GM13977 (cell line): ENCODE measurements at regions not wholly inside any gene's neighbourhood (a gene's known extent, or its start where the extent isn't known, plus 50 kb on each side); places are given as distances from the start of the nearest gene placed in this dataset.

Source experiments
- DNase-seq: peaks from one replicate; pipeline ENCODE4 v3.0.0; 2012; ENCODE audit warnings: low spot score
- in situ Hi-C: fragments of 300-500 bp; cut with MboI; formaldehyde crosslinking; loops from one replicate; pipeline ENCODE4 v1.12.0; 2022; ENCODE audit warnings: low sequenced_read_pairs, low pct_unique_long_range_greater_than_20kb, mixed read lengths, inconsistent platforms; ENCODE audit not compliant: unreplicated experiment
- TF ChIP-seq, protein P1 (sequence below): IDR thresholded peaks from 2 replicates; pipeline ENCODE4 v1.5.1; 2012; ENCODE audit warnings: mild to moderate bottlenecking, control low read depth; ENCODE audit not compliant: insufficient read depth; ENCODE audit errors: extremely low read depth, missing control alignments

DNA sequence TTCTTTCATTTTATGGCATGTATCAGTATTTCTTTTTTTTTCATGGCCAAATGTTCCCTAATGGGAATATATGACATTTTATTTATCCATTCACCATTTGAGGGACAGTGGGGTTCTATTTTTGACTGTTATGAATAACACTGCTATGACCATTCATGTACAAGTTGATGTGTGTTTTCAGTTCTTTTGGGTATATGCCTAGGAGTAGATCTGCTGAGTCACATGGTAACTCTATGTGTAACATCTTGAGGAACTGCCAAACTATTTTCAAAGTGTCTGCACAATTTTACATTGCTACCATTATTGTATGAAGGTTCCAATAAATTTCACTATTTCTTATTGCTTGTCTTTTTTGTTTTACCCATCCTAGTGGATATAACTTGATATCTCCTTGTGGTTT, 223.0 kb downstream of the TANC2 start:
- in situ Hi-C loops: no loop called here
- DNase-seq: no peak
- TF ChIP-seq, protein P1, sequence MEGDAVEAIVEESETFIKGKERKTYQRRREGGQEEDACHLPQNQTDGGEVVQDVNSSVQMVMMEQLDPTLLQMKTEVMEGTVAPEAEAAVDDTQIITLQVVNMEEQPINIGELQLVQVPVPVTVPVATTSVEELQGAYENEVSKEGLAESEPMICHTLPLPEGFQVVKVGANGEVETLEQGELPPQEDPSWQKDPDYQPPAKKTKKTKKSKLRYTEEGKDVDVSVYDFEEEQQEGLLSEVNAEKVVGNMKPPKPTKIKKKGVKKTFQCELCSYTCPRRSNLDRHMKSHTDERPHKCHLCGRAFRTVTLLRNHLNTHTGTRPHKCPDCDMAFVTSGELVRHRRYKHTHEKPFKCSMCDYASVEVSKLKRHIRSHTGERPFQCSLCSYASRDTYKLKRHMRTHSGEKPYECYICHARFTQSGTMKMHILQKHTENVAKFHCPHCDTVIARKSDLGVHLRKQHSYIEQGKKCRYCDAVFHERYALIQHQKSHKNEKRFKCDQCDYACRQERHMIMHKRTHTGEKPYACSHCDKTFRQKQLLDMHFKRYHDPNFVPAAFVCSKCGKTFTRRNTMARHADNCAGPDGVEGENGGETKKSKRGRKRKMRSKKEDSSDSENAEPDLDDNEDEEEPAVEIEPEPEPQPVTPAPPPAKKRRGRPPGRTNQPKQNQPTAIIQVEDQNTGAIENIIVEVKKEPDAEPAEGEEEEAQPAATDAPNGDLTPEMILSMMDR: no peak

DNA sequence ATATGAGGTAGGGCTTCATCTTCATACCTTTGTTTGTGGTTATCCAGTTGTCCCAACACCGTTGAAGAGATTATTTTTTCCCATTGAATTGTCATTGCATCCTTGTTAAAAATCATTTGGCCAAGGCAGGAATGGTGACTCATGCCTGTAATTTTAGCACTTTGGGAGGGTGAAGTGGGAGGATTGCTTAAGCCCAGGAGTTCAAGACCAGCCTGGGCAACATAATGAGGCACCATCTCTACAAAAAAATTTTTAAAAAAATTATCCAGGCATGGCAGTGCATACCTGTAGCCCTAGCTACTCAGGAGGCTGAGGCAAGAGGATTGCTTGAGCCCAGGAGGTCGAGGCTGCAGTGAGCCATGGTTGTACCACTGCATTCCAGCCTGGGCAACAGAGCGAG, 223.9 kb downstream of the TANC2 start:
- DNase-seq: no peak
- in situ Hi-C loops: no loop called here
- TF ChIP-seq, protein P1: no peak

DNA sequence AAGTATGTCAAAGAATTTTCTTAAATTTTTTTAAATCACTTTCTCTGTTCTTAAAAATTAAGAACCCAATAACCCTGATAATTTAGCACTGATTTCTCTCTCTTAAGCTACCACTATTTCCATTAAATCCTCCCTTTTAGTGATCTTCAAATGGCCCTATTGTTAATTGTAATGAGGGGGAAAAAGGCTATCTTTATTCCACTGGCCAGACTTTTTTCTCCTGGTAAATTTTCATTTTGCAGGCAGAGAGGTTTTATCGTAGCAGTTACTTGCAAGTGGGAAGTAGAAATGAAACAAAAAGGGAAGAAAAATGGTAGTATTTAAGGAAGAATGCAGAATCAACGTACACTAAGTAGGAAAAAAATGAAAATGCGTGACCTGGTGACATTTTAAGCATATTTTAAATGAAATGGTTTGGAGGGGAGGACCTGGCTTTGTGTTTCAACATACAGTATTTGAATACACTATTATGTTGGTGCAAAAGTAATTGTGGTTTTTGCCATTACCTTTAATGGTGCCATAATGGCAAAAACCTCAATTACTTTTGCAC, 224.9 kb downstream of the TANC2 start:
- in situ Hi-C loops: no loop called here
- TF ChIP-seq, protein P1: no peak
- no peak for DNase-seq

DNA sequence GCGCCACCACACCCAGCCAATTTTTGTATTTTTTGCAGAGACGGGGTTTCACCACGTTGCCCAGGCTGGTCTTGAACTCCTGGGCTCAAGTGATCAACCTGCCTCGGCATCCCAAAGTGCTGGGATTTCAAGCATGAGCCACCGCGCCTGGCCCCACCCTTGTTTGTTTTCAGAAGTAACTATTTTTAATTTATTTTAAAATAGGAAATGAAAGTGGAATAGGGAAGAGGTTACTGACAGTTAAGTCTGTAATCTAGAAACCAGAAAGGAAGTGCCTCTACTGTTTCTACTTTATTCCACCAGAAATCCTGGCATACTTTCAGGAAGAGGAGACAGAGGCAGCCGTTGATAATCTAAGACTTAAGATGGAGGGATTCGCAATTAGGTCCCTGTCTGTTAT, 225.6 kb downstream of the TANC2 start:
- TF ChIP-seq, protein P1: no peak
- DNase-seq: no peak
- in situ Hi-C loops: no loop called here

DNA sequence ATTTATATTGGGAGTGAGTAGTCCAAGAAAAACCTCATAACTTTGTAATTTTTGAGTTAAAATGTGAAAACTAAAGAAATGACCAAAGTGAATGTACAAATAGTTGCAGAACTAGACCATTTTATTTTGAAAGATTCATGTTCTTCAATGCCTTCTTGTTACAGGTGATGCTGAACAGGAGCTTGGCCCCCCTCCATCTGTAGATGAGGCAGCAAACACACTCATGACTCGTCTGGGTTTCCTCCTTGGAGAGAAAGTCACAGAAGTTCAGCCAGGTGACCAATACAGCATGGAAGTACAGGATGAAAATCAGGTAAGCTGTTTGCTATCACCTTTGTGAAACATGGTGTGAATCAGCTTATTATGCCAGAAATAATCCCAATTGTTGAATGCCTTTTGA, 227.8 kb downstream of the TANC2 start:
- in situ Hi-C loops: no loop called here
- no peak for DNase-seq

DNA sequence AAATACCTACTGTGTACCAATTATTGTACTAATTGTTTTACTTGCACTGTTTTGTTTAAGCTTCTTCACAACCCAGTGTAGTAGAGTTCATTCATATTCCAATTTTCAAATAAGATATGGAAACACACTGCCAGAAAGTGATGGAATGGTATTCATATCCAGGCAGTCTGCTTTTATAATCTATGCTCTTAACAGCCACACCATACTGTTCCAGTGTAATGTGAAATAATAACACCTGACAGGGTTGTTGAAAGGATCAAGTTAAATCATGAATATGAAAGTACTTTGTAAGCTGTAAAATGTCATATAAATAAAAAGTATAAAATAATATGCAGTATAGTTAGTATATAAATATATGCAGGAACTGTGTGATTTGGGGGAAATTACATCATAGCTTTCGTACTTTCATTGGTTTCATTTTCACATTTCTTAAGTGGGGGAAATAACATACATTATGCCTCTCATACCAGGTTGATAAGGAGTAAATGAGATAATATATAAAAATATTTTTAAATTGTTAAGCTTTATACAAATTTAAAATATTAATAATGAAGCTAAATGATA, 230.8 kb downstream of the TANC2 start:
- peak; percentile 17 for DNase-seq
- TF ChIP-seq, protein P1: no peak
- in situ Hi-C loops: no loop called here

More for the DNA sequence above, 227.8 kb downstream of the TANC2 start:
- TF ChIP-seq, protein P1: no peak
